LNCAP (cell line): ENCODE measurements at regions not wholly inside any gene's neighbourhood (a gene's known extent, or its start where the extent isn't known, plus 50 kb on each side); places are given as distances from the start of the nearest gene placed in this dataset.

Source experiments
- TF ChIP-seq, protein P1 (sequence below): fragments of 450-650 bp; IDR thresholded peaks from 2 replicates; pipeline ENCODE4 v1.5.1; 2017; ENCODE audit warnings: mild to moderate bottlenecking

DNA sequence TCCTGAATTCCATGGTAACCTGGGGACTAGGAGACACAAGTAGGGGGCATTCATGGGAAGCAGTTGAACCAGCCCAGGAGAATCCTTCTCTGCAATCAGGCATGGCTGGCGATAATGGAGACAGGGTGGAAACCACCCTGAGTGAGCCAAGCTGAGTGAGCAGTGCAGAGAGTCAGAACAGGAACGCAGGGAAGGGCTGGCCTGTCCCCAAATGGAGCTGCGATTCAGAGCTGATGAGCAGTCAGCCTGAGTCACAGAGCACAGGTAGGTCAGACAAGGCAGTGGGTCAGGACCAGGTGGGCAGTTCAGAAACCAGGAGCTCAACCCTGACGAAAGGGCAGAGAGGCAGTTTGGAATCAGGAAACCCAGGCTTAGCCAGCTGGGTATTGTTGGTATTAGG, 129.0 kb downstream of the BTC start:
- TF ChIP-seq, protein P1, sequence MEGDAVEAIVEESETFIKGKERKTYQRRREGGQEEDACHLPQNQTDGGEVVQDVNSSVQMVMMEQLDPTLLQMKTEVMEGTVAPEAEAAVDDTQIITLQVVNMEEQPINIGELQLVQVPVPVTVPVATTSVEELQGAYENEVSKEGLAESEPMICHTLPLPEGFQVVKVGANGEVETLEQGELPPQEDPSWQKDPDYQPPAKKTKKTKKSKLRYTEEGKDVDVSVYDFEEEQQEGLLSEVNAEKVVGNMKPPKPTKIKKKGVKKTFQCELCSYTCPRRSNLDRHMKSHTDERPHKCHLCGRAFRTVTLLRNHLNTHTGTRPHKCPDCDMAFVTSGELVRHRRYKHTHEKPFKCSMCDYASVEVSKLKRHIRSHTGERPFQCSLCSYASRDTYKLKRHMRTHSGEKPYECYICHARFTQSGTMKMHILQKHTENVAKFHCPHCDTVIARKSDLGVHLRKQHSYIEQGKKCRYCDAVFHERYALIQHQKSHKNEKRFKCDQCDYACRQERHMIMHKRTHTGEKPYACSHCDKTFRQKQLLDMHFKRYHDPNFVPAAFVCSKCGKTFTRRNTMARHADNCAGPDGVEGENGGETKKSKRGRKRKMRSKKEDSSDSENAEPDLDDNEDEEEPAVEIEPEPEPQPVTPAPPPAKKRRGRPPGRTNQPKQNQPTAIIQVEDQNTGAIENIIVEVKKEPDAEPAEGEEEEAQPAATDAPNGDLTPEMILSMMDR, result no peak

DNA sequence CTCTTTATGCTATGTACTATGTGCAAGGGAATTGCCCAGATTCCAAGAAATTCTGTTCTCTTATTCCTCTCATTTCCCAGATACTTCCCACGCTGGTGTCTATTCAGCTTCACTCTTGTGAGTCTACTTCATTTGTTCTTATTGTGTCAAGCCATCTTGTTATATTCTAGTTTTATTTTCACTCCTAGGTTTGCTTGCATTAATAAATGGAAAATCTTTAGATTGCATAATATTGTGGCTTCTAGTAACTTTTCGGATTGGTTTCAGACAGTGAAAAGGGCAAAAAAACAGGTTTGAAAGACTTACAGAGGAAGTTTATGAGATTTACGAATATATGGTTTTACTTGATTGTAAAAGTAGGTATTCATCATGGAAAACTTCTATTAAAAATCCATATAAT, 128.4 kb downstream of the BTC start:
- TF ChIP-seq, protein P1, result no peak

DNA sequence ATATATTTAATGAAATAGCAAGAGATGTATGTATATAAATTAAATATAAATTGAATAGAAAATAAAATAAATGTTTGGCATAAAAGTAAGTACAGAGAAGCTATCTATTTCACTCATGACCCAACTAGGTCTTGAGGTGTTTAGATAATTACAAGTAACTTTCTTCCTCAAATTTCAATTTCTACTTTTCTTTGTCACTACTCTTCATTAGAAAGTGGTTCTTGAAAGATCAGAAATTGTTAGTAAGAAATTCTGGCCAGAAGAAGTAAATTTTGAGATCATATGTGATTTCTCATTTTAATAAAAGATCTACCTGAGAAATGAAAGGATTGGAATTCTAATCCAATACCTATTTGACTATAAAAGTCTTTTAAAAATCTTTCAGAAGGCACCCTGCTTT, 126.9 kb downstream of the BTC start:
- TF ChIP-seq, protein P1, result no peak

DNA sequence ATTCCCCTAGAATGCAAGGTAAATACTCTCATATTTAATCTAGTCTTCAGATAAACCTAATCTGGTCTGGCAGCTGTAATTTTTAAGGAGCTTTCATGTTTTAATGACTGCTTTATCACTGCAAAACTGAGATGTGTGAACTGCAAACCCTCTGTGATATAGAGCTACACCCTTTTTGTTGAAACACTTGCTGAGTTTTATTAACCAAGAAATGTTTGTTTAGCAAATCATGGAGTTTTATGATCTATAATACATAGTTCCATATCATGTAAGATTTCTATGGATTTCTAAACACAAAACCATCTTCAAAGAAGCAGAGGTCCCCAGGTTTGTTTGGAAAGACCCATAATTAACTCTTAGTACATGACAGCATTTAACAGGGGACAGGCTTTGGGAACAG, 126.4 kb downstream of the BTC start:
- TF ChIP-seq, protein P1, result no peak

DNA sequence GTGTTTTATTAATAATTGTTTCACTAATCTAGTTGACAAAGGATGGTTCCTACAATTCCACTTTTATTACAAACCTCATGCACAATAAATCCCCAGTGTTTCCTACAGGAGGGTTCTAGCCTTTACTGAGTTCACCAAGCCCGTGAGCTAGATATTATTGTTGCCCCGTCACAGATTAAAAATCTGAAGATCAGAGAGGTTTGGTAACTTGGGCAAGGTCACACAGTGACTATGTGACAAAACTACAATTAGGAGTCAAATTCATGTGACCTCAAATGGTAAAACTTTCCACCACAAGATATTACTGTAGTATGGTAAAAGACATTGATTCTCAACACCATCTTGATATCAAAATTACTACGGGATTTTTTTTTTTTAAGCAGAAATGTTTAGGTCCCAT, 124.6 kb downstream of the BTC start:
- TF ChIP-seq, protein P1, result no peak

DNA sequence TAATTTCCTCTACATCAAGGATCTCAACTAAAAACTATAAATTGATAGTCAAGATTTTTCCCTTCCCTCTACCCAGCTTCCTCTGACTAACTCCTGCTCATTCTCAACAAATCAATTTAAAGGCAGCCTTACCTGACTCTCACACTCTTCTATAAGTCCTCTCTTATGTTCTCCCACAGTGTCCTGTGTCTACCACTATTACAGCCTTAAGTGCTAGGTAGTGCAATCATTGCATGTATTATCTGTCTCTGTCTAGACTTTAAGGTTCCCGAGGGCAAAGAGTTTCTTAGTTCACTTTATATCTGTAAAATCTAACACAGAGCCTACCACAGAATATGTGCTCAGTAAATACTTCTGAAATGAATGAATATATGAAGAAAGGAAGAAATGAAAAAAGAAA, 123.7 kb downstream of the BTC start:
- TF ChIP-seq, protein P1, result no peak

DNA sequence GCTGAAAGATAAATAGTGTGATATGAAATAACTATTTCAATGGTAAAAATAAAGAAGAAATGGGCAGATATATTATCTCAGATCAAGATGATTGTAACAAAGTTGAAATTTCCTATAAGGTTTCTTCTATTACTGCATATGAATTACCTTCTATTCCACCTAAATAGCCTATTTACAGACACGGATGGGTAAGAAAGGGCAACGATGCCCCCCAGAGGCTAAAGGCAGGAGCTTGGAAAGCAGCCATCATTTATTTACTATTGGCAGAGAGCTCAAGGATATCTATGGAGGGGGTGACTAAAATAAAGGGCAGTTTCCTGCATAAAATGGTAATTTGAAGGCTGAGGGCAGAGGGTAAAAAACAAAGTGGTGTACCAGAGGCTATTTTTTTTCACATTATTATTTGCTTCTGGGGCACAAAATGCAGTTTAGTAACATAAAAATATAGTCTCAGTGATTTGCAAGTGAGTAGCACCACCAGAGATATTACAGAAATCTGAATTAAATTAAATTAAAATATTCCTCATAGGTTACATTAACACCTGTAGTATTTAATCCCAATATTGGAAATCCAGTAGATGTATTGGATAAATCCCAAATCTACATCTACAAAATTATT, 123.1 kb downstream of the BTC start:
- TF ChIP-seq, protein P1, result no peak; the same call in 1 of the 2 replicates

DNA sequence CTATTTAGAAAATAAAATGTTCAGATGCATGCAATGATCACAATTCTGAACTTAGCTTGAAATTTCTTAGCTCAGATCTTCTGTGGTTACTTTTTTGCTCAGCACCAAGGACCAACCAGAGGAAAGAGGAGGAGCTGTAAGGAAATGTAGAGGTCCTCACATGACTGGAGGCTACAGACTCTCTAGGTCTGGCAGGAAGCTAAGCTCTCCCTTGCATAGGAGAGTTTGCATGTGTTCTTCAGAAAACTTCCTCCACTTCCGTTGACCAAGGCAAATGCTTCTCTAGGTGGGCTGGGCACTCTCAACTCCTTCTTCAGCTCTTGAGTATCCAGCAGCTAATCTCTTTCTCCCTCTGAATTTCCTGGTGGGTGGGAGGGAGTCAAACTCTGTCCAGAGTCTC, 119.6 kb downstream of the BTC start:
- TF ChIP-seq, protein P1, result no peak
